ENCODE measurements at regions not wholly inside any gene's neighbourhood (a gene's known extent, or its start where the extent isn't known, plus 50 kb on each side); places are given as distances from the start of the nearest gene placed in this dataset.
"Not testable (repeated sequence)": the region's sequence is repeated elsewhere in the genome, so short reads cannot be mapped to it uniquely, and the experiment has no call there.

- no peak for DNase-seq (ENCODE audit: low spot score)
Observed at GRCh38 chr14:43297794-43298193, 1209.3 kb downstream of the FSCB start.

- DNase-seq (ENCODE audit: low spot score), result not testable (repeated sequence)
Observed at GRCh38 chr14:43296061-43296460, 1211.0 kb downstream of the FSCB start.

DNA sequence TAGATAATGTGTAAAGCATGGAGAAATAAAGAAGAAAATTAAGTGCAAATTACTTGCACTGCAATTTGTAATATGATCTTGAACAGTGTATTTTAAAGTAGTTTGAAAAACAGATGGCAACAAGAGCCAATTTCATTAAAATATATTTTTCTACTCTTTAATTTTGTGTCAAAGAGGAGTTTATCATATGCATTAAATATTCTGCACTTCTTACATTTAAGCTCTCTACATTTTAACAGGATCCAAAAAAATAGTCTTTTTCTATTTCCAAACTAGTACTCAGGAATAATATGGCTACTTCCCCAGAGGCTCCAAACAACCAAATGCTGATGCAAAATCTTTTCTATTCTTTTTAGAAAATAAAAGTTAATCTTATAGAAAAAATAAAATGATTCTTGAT lies 1221.5 kb downstream of the FSCB start:
- DNase-seq (ENCODE audit: low spot score), result no peak

GRCh38 chr14:43260056-43260455 lies 1247.0 kb downstream of the FSCB start:
- DNase-seq (ENCODE audit: low spot score), result no peak

DNA sequence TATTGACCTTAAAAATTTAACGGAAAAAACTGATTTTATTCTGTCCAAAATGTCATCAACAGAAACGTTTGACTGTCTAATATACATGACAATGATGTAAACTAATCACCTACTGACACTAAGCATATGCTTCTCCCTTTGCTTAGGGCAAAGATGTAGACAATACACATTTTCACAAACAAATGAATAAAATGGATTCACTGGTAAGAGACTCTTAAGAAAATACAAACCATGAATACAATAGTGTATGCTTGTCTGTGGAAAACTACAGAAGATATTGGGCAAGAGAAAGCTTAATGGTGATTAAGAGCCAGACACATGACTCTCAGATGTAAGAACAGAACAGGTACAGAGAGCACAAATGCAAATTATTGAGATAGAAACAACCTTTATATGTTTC lies 1248.7 kb downstream of the FSCB start:
- DNase-seq (ENCODE audit: low spot score), result no peak

DNA sequence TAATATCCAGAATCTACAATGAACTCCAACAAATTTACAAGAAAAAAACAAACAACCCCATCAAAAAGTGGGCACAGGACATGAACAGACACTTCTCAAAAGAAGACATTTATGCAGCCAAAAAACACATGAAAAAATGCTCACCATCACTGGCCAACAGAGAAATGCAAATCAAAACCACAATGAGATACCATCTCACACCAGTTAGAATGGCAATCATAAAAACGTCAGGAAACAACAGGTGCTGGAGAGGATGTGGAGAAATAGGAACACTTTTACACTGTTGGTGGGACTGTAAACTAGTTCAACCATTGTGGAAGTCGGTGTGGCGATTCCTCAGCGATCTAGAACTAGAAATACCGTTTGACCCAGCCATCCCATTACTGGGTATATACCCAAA lies 1250.1 kb downstream of the FSCB start:
- not testable (repeated sequence) for DNase-seq (ENCODE audit: low spot score)

GRCh38 chr14:43252866-43253265 lies 1254.2 kb downstream of the FSCB start:
- no peak for DNase-seq (ENCODE audit: low spot score)

GRCh38 chr14:43249591-43249990 lies 1257.5 kb downstream of the FSCB start:
- no peak for DNase-seq (ENCODE audit: low spot score)

DNA sequence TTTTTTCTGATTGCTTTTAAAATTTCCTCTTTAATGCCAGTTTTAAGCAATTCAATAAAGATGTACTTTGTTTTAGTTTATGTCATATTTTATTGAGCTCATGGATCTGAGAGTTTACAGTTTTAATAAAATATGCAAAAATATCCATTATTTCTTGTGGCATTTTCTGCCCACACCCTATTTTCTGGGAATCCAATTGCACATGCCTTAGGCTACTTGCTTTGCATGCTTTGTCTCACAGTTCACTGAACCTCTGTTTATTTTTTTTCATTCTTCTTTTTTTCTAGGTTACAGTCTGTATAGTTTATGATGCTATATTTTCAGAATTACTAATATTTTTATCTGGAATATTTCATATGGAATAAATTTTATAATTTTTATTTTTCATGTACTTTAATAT lies 1258.0 kb downstream of the FSCB start:
- DNase-seq (ENCODE audit: low spot score), result no peak

DNA sequence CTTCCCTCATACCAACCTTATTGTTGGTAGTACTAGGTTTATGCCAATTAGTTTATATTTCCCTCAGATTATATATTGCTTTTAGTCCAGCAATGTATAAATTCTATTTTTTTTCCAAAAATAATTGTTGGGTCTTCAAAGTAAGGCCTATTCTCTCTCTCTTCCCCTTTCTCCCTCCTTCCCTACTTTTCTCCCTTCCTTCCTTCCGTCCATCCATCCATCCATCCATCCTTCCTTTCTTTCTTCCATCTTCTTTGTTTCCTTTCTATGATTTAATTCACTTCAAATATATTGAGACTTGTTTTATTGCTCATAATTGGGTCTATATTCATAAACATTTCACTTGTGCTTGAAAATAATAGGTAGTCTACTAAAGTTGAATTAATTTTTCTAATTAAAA lies 1259.2 kb downstream of the FSCB start:
- no peak for DNase-seq (ENCODE audit: low spot score)

- DNase-seq (ENCODE audit: low spot score), result no peak
Observed at GRCh38 chr14:43244142-43244625, 1262.9 kb downstream of the FSCB start.

DNA sequence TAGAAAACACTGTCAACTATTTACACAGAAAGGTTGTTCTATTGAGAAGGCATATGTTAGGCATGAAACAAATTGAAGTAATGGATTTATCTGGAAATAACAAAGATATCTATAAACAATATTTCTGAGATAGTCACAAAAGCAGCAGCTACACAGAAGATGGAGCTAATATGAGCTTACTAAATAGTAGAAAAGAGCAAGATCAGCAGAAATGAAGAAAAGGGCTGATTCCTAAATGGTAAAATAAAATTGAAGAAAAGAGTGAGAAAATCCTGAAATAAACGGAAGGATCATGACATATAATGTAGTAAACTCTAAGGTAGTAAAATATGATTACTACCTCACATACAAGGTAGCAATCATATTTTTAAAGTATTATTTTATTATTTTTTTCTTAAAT lies 1263.9 kb downstream of the FSCB start:
- DNase-seq (ENCODE audit: low spot score), result no peak

- DNase-seq (ENCODE audit: low spot score), result no peak
Observed at GRCh38 chr14:43232261-43232660, 1274.8 kb downstream of the FSCB start.

DNA sequence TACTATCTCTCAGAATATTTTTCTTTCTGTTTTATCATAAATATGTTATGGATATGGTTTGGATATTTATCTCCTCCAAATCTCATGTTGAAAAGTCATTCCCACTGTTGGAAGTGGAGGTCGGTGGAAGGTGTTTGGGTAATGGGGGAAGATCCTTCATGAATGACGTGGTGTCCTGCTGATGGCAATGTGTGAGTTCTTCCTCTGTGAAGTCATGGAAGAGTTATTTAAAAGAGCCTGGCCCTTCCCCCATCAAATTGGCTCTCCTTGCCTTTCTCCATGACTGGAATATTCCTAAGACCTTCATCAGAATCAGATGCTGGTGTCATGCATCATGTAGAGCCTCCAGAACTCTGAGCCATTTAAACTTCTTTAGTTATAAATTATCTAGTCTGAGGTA lies 1291.6 kb downstream of the FSCB start:
- no peak for DNase-seq (ENCODE audit: low spot score)

DNA sequence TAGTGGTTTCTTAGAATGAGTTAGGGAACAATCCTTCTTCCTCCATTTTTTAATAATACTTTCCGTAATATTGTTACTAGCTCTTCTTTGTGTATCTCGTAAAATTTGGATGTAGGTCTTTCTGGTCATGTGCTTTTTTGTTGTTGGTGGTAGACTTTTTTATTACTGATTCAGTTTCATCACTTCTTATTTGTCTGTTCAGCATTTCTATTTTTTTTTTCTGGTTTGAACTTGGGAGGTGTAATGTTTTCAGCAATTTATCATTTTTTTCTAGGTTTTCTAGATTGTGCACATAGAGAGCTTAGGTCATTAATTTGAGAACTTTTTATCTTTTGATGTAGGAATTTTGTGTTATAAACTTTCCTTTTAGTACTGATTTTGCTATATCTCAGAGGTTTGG lies 1299.9 kb downstream of the FSCB start:
- DNase-seq (ENCODE audit: low spot score), result no peak

DNA sequence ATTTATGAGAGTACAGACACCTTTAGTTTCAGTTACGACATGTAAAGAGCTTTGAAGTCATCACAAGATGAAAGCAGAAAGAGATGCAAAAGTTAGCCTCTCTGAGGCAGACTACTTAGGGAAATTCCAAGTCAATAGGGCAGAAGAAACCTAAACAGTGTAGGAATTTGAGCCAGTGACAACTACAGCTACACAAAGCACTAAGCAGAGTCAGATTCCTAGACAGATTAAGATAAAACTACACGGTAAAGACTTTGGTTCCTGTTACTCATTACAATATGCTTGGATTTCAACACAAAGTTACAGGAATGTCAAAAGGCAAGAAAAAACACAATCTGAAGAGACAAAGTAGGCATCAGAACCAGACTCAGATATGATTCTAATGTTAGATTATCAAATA lies 1302.3 kb downstream of the FSCB start:
- DNase-seq (ENCODE audit: low spot score), result no peak

DNA sequence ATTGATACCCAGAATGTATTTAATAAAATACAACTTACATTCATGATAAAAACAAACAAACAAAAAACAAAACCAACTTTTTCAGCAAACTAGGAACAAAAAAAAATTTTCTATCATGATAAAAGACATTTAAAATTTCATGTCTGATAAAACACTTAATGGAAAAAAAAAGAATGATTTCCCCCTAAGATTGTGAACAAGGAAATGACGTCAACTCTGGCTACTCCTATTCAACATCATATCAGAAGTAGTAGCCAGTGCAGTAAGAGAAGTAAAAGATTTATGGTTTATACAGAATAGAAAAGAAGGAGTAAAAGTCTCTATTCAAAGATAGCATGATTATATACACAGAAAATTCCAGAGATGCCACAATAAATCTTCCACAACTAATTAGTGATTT lies 1306.6 kb downstream of the FSCB start:
- DNase-seq (ENCODE audit: low spot score), result no peak

DNA sequence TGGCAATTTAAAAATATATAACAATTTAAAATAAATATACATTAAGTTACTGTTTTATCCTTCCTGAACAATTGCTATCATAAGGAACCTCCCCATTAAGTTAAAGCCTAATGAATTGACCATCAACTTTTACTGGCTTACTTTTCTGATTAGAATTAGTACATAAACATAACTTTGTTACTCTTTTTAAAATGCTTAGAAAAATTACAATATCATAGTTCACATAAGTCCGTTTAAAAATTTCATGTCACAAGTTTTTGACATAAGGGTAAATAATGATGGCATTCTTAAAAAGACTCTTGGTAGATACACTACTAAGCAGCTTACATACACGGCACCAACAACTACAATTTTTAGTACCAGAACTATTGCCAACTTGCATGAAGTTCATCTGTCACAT lies 1308.6 kb downstream of the FSCB start:
- no peak for DNase-seq (ENCODE audit: low spot score)

- no peak for DNase-seq (ENCODE audit: low spot score)
Observed at GRCh38 chr14:43184540-43184939, 1322.5 kb downstream of the FSCB start.

DNA sequence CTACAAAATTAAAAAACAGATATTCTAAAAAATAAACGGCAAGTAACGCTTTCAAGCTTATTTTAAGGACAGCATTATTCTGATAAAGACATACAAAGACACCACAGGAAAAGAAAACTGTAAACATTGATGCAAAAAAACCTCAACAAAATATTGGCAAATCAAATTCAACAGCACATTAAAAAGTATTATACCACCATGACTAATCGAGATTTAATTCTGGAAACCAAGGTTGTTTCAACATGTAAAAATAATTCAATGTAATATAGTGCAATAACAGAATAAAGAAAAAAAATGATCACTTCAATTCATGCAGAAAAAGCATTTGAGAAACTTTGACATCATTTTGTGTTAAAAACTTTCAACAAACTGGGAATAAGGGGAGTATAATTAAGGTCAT lies 1323.2 kb downstream of the FSCB start:
- DNase-seq (ENCODE audit: low spot score), result no peak

- DNase-seq (ENCODE audit: low spot score), result no peak
Observed at GRCh38 chr14:43175896-43176295, 1331.2 kb downstream of the FSCB start.

DNA sequence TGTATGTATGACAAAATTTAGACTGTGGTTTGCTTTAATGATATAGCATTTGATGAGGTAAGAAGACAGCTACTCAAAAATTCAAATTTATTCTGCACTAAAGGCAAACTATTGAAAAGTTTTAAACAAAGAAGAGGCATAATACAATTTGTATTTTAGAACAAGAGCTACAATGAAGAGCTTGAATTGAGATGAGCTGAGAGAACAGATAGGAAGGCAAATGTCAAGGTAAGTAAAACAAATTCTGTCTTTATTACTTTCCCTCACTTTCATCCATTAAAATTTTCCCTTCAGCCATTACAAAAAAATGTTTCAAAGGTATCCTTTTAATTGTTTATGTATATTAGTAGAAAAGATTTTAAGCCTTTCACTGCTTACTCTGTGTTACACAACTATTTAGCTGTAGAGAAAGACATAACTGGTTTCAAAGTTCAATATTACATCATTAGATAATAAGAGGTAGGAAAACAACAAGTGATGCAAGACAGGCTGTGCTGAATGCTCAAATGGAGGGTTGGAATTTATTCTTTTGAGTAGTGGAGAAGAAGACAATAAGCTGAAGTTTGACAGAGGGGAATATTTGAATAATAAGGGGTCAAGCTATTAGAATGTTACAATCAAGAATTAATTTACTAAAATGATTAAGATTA lies 1334.1 kb downstream of the FSCB start:
- DNase-seq (ENCODE audit: low spot score), result no peak

DNA sequence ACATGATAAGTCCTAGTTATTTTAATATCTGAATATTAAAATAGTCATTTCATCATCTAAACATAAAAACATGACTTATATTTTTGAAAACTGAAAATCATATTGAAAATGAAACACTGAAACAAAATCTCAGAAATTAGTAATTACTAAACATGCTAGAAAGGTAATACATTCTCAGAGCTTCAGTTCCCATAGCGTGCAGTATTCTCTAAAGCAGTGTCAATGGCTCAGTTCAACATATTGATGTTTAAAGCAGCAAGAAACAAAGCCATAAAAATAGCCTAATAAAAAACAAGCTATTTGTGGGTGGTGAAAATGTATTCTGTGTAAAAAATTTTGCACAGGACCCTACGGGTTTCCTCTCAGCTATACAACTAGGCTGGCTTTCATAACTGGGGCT lies 1337.4 kb downstream of the FSCB start:
- DNase-seq (ENCODE audit: low spot score), result no peak

GRCh38 chr14:43168371-43168925 lies 1338.6 kb downstream of the FSCB start:
- no peak for DNase-seq (ENCODE audit: low spot score)
